PC-9 (cell line): ENCODE measurements at regions not wholly inside any gene's neighbourhood (a gene's known extent, or its start where the extent isn't known, plus 50 kb on each side); places are given as distances from the start of the nearest gene placed in this dataset.

ENCODE experiments used
- BruUV-seq: library from RNA; stranded (reverse); fragments of 400-500 nt; replicated peaks from 2 replicates; lab custom pipeline; 2021; lab: Mats Ljungman, UMichigan
- CTCF ChIA-PET: fragments of 300-600 bp; sonication (Branson Sonifier 250); formaldehyde crosslinking; loops from one replicate; lab custom pipeline; 2022; ENCODE audit warnings: antibody characterized with exemption; lab: Charles Lee
- POLR2A ChIA-PET: fragments of 300-600 bp; sonication (Branson Sonifier 250); formaldehyde crosslinking; loops from one replicate; lab custom pipeline; 2022; ENCODE audit warnings: antibody characterized with exemption; ENCODE audit not compliant: unreplicated experiment; lab: Charles Lee
- DNase-seq, 2 experiments: peaks; one replicate each; pipeline versions ENCODE4 v3.0.0 to v3.0.0-alpha.2; 2015 to 2022; ENCODE audit warnings: mixed read lengths in 1 of 2
- H2AFZ ChIP-seq: fragments of 200-600 bp; sonication (generic); 2 replicates; pipeline ENCODE4 v1.8.1; 2017; ENCODE audit warnings: antibody characterized with exemption
- H3F3A ChIP-seq: fragments of 200-600 bp; sonication (generic); 2 replicates; pipeline ENCODE4 v1.8.1; 2017; ENCODE audit warnings: antibody characterized with exemption, mild to moderate bottlenecking, low read depth; ENCODE audit not compliant: insufficient read depth
- H3K27ac ChIP-seq: fragments of 200-600 bp; sonication (generic); 2 replicates; pipeline ENCODE4 v1.6.1; 2016; ENCODE audit warnings: mixed run types
- H3K27me3 ChIP-seq: fragments of 200-600 bp; sonication (generic); 2 replicates; pipeline ENCODE4 v1.6.1; 2016; ENCODE audit warnings: low read depth, mixed run types; ENCODE audit not compliant: insufficient read depth
- H3K36me3 ChIP-seq: fragments of 200-600 bp; sonication (generic); 2 replicates; pipeline ENCODE4 v1.6.1; 2016; ENCODE audit warnings: low read depth, mixed run types
- H3K4me1 ChIP-seq: fragments of 200-600 bp; sonication (generic); replicated peaks from 2 replicates; pipeline ENCODE4 v1.6.1; 2016; ENCODE audit warnings: mixed run types; ENCODE audit not compliant: insufficient read depth
- H3K4me2 ChIP-seq: fragments of 200-600 bp; sonication (generic); 2 replicates; pipeline ENCODE4 v1.6.1; 2017; ENCODE audit warnings: mixed run types
- H3K4me3 ChIP-seq: fragments of 200-600 bp; sonication (generic); 2 replicates; pipeline ENCODE4 v1.6.1; 2016; ENCODE audit warnings: mixed run types
- H3K79me2 ChIP-seq: fragments of 200-600 bp; sonication (generic); 2 replicates; pipeline ENCODE4 v1.6.1; 2017; ENCODE audit warnings: low read depth, mixed run types
- H3K9me2 ChIP-seq: fragments of 200-600 bp; sonication (generic); 2 replicates; pipeline ENCODE4 v1.8.1; 2017; ENCODE audit warnings: mild to moderate bottlenecking; ENCODE audit not compliant: insufficient read depth
- H3K9me3 ChIP-seq: fragments of 200-600 bp; sonication (generic); 2 replicates; pipeline ENCODE4 v1.8.1; 2016; ENCODE audit warnings: low read depth; ENCODE audit not compliant: insufficient read depth
- H4K20me1 ChIP-seq: fragments of 200-600 bp; sonication (generic); 2 replicates; pipeline ENCODE4 v1.8.1; 2017; ENCODE audit not compliant: insufficient read depth
- CTCF ChIP-seq: fragments of 200-600 bp; sonication (generic); conservative IDR thresholded peaks from 2 replicates; pipeline ENCODE4 v1.6.1; 2017; ENCODE audit warnings: mixed run types, antibody characterized with exemption, mild to moderate bottlenecking, moderate library complexity
- EZH2 ChIP-seq: fragments of 200-600 bp; sonication (generic); IDR thresholded peaks from 2 replicates; pipeline ENCODE4 v1.8.0; 2017; ENCODE audit warnings: antibody characterized with exemption, low read depth
- intact Hi-C: fragments of 100-400 bp; cut with micrococcal nuclease; formaldehyde crosslinking; loops from one replicate; pipeline ENCODE4 v1.10.0; 2022; ENCODE audit not compliant: unreplicated experiment

- TF ChIP-seq CTCF = no peak
- TF ChIP-seq EZH2 = no peak
- CTCF ChIA-PET = no interaction called here
- H3K27me3 ChIP-seq = no peaks in the 10 kb centered on the region
- H3K4me2 ChIP-seq = no peak overlapping the region
- H3K9me2 ChIP-seq = no peaks in the 10 kb centered on the region
- H3K4me3 ChIP-seq = no peak overlapping the region
- peaks cover 19% of the 10 kb centered on the region for H3K4me1 ChIP-seq
- no peaks in the 10 kb centered on the region for H3K79me2 ChIP-seq
- no peak overlapping the region for H2AFZ ChIP-seq
- POLR2A ChIA-PET = interaction anchor here (0.8 kb wide), 1 partner anchor 185 kb away, joined by 8 read pairs; no protein-coding TSS in a partner anchor
- H3K9me3 ChIP-seq = peaks cover 2% of the 10 kb centered on the region; the same call in 1 of the 2 replicates
- no peak overlapping the region for H3K27ac ChIP-seq
- DNase-seq = peak in 1 of 2 experiments; percentile 26
- H3K36me3 ChIP-seq = no peaks in the 10 kb centered on the region
- no peaks in the 10 kb centered on the region for H4K20me1 ChIP-seq
- H3F3A ChIP-seq = peaks cover 13% of the 10 kb centered on the region; the same call in 1 of the 2 replicates
- BruUV-seq = no TSS peak
- intact Hi-C loops = loop anchor here (10.0 kb wide), 1 partner anchor 112 kb away; no protein-coding TSS in a partner anchor
Measured at GRCh38 chr21:28632755-28633408, 359.8 kb downstream of the LTN1 start.

DNA sequence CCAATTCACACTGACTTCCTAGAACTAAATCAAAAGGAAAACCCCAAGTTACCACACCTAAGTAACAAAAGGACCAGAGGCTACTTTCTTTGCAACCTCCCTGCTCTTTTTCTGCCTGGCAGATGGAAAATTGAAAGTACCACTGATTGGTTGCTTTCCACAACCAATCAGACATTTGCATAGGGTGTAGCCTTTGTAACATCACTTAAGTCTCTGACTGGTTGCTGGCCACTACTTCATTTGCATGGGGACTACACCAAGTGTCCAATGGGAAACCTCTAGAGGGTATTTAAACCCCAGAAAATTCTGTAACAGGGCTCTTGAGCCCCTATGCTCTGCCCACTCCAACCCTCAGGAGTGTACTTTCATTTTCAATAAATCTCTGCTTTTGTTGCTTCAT, 365.0 kb downstream of the LTN1 start:
- intact Hi-C loops = no loop called here
- TF ChIP-seq CTCF (no peak), EZH2 (no peak)
- H3K4me1 ChIP-seq = no peaks in the 10 kb centered on the region
- H3K4me3 ChIP-seq = no peak overlapping the region
- no peaks in the 10 kb centered on the region for H3K36me3 ChIP-seq
- no peak overlapping the region for H3K4me2 ChIP-seq
- H3K79me2 ChIP-seq = no peaks in the 10 kb centered on the region
- H3K9me3 ChIP-seq = no peaks in the 10 kb centered on the region
- H3K9me2 ChIP-seq = no peaks in the 10 kb centered on the region
- DNase-seq = no peak
- no peak overlapping the region for H3K27ac ChIP-seq
- no peaks in the 10 kb centered on the region for H4K20me1 ChIP-seq
- no peaks in the 10 kb centered on the region for H3F3A ChIP-seq
- POLR2A ChIA-PET = no interaction called here
- no TSS peak for BruUV-seq
- no peaks in the 10 kb centered on the region for H3K27me3 ChIP-seq
- peak overlapping the region; percentile 27; the same call in 1 of the 2 replicates for H2AFZ ChIP-seq
- CTCF ChIA-PET = no interaction called here

- TF ChIP-seq EZH2 = no peak
- no peak for TF ChIP-seq CTCF
- Histone ChIP-seq H3K27ac (no peak overlapping the region), H2AFZ (no peak overlapping the region), H3K4me1 (no peaks in the 10 kb centered on the region), H3K9me2 (no peaks in the 10 kb centered on the region), H3K27me3 (no peaks in the 10 kb centered on the region), H3F3A (no peaks in the 10 kb centered on the region), H3K4me2 (no peak overlapping the region), H3K9me3 (no peaks in the 10 kb centered on the region), H3K36me3 (no peaks in the 10 kb centered on the region), H3K4me3 (no peak overlapping the region), H3K79me2 (no peaks in the 10 kb centered on the region), H4K20me1 (no peaks in the 10 kb centered on the region)
- ChIA-PET POLR2A (interaction anchor here (0.6 kb wide), 1 partner anchor 15 kb away, joined by 3 read pairs; no protein-coding TSS in a partner anchor), CTCF (no interaction called here)
- intact Hi-C loops = no loop called here
- DNase-seq = no peak
- BruUV-seq = no TSS peak
Measured at GRCh38 chr21:28627261-28627660, 365.4 kb downstream of the LTN1 start.
